Embryonic facial prominence (tissue), 1 donor: ENCODE measurements at regions not wholly inside any gene's neighbourhood (a gene's known extent, or its start where the extent isn't known, plus 50 kb on each side); places are given as distances from the start of the nearest gene placed in this dataset.

Experiments
- DNase-seq: peaks from one replicate; pipeline ENCODE4 v3.0.0-alpha.2; 2016; ENCODE audit errors: extremely low spot score

- no peak for DNase-seq
Measured at GRCh38 chr10:117424883-117425649, 49.8 kb upstream of the PDZD8 start.
